Chondrocyte (in vitro differentiated cells): ENCODE measurements at regions not wholly inside any gene's neighbourhood (a gene's known extent, or its start where the extent isn't known, plus 50 kb on each side); places are given as distances from the start of the nearest gene placed in this dataset.
A peak's percentile ranks its signal among the peaks of the same experiment; 100 is the strongest.

Experiments used
- DNase-seq: peaks from one replicate; pipeline ENCODE4 v3.0.0; 2021; ENCODE audit warnings: mixed read lengths, low spot score
- H3K27ac Mint-ChIP-seq: one replicate; pipeline ENCODE4 v1.8.0; 2021; ENCODE audit warnings: mild to moderate bottlenecking, moderate library complexity, mixed read lengths; ENCODE audit not compliant: unreplicated experiment
- H3K27me3 Mint-ChIP-seq: 2 replicates; pipeline ENCODE4 v1.8.0; 2021; ENCODE audit warnings: low read depth, mixed read lengths
- H3K36me3 Mint-ChIP-seq: 2 replicates; pipeline ENCODE4 v1.8.0; 2021; ENCODE audit warnings: low read depth, mixed read lengths
- H3K4me1 Mint-ChIP-seq: 2 replicates; pipeline ENCODE4 v1.8.0; 2021; ENCODE audit warnings: low read depth, mild to moderate bottlenecking, mixed read lengths
- H3K4me3 Mint-ChIP-seq: one replicate; pipeline ENCODE4 v1.8.0; 2021; ENCODE audit warnings: mild to moderate bottlenecking, moderate library complexity, mixed read lengths; ENCODE audit not compliant: unreplicated experiment
- H3K9me3 Mint-ChIP-seq: 2 replicates; pipeline ENCODE4 v1.8.0; 2021; ENCODE audit warnings: low read depth, mixed read lengths
- TF ChIP-seq, protein P1 (sequence below): fragments of 200-600 bp; sonication (generic); IDR thresholded peaks from 2 replicates; pipeline ENCODE4 v1.5.0; 2021; ENCODE audit warnings: antibody characterized with exemption, mild to moderate bottlenecking, moderate library complexity

- H3K27ac Mint-ChIP-seq: no peak overlapping the region
- TF ChIP-seq, protein P1, sequence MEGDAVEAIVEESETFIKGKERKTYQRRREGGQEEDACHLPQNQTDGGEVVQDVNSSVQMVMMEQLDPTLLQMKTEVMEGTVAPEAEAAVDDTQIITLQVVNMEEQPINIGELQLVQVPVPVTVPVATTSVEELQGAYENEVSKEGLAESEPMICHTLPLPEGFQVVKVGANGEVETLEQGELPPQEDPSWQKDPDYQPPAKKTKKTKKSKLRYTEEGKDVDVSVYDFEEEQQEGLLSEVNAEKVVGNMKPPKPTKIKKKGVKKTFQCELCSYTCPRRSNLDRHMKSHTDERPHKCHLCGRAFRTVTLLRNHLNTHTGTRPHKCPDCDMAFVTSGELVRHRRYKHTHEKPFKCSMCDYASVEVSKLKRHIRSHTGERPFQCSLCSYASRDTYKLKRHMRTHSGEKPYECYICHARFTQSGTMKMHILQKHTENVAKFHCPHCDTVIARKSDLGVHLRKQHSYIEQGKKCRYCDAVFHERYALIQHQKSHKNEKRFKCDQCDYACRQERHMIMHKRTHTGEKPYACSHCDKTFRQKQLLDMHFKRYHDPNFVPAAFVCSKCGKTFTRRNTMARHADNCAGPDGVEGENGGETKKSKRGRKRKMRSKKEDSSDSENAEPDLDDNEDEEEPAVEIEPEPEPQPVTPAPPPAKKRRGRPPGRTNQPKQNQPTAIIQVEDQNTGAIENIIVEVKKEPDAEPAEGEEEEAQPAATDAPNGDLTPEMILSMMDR: no peak
- H3K4me3 Mint-ChIP-seq: no peak overlapping the region
- H3K9me3 Mint-ChIP-seq: no peaks in the 10 kb centered on the region
- DNase-seq: no peak
- no peaks in the 10 kb centered on the region for H3K36me3 Mint-ChIP-seq
- no peaks in the 10 kb centered on the region for H3K27me3 Mint-ChIP-seq
- H3K4me1 Mint-ChIP-seq: peaks cover 46% of the 10 kb centered on the region
Observed at GRCh38 chr13:50361282-50361681, 346.0 kb downstream of the KCNRG start.

DNA sequence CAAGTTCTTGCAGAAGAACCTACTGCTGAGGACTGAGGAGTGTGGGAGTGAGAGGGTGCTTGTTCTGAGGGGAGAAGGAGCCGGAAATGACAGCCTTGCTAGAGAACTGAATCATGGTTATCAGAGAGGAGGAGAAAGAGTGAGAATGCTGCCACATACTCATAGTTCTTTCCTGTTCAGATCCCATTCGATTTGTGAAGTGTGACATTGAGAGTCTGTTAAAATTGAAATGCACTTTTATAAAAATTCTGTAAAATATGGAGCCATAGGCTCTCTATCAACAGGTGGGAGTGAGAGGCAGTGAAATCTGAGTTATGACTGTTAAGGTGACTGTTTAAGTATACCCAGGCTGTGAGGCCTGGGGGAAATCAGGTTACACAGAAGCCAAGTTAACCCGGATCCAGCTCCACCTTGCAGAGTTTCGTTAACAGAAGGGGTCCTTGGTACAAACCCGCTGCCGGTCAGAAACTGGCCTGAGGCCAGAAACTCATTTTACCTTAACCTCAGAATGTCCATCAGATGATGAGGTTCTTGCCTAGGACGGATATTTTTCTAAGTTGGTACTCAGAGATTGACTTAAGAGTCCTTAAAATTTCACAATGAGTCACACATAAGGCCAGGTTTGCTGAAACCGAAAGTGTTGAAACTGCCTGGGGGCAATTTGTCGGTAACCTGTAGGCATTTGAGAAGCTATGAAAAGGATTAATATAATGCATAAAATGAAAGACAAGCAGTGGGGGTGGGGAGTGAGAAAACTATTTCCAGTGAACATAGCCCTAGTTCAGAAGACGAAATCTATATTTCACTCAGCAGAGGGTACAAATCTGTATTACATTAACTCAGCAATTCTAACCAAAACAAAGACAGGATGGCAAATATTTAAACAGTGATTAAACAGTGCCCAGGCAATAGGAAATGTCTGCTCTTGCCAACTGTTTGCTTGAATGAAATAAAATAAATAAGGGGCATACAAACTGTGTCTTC lies 350.5 kb downstream of the KCNRG start:
- Mint-ChIP-seq H3K27ac (peak overlapping the region; percentile 94), H3K27me3 (no peaks in the 10 kb centered on the region), H3K4me3 (peak overlapping the region; percentile 49), H3K36me3 (no peaks in the 10 kb centered on the region), H3K4me1 (peaks cover 29% of the 10 kb centered on the region), H3K9me3 (no peaks in the 10 kb centered on the region)
- no peak for DNase-seq
- TF ChIP-seq, protein P1: no peak

GRCh38 chr13:50366488-50367174 lies 351.4 kb downstream of the KCNRG start:
- Mint-ChIP-seq H3K4me1 (peaks cover 29% of the 10 kb centered on the region), H3K27ac (peak overlapping the region; percentile 94), H3K36me3 (no peaks in the 10 kb centered on the region), H3K4me3 (no peak overlapping the region), H3K9me3 (no peaks in the 10 kb centered on the region), H3K27me3 (no peaks in the 10 kb centered on the region)
- DNase-seq: no peak
- TF ChIP-seq, protein P1: no peak

- Mint-ChIP-seq H3K36me3 (no peaks in the 10 kb centered on the region), H3K9me3 (no peaks in the 10 kb centered on the region), H3K4me3 (no peak overlapping the region)
Observed at GRCh38 chr13:50369646-50370045, 354.4 kb downstream of the KCNRG start.

More at GRCh38 chr13:50369646-50370045, 354.4 kb downstream of the KCNRG start:
- Mint-ChIP-seq H3K27ac (no peak overlapping the region), H3K4me1 (peaks cover 18% of the 10 kb centered on the region), H3K27me3 (no peaks in the 10 kb centered on the region)
- TF ChIP-seq, protein P1: no peak
- no peak for DNase-seq
